Astrocyte (in vitro differentiated cells and primary cell): ENCODE measurements at regions not wholly inside any gene's neighbourhood (a gene's known extent, or its start where the extent isn't known, plus 50 kb on each side); places are given as distances from the start of the nearest gene placed in this dataset.

Experiments
- DNase-seq: peaks from one replicate; pipeline ENCODE4 v3.0.0-alpha.2; 2010; ENCODE audit warnings: low read depth
- FAIRE-seq: peaks from 2 replicates; lab custom pipeline; 2011; peaks lifted over from hg19 to GRCh38; lab: Jason Lieb, UNC
- H2AFZ ChIP-seq: 2 replicates; pipeline ENCODE4 v1.6.0; 2012; ENCODE audit warnings: low read depth, low read length, inconsistent platforms
- H3K27ac ChIP-seq: 2 replicates; pipeline ENCODE4 v1.5.1; 2011; ENCODE audit warnings: low read depth, low read length, inconsistent platforms
- H3K27me3 ChIP-seq: 2 replicates; pipeline ENCODE4 v1.6.0; 2011; ENCODE audit warnings: low read length, inconsistent platforms; ENCODE audit not compliant: insufficient read depth
- H3K36me3 ChIP-seq: 2 replicates; pipeline ENCODE4 v1.5.1; 2011; ENCODE audit warnings: low read length, inconsistent platforms; ENCODE audit not compliant: insufficient read depth
- H3K4me1 ChIP-seq: 2 replicates; pipeline ENCODE4 v1.5.1; 2011; ENCODE audit warnings: low read length, inconsistent platforms; ENCODE audit not compliant: insufficient read depth
- H3K4me2 ChIP-seq: 2 replicates; pipeline ENCODE4 v1.6.0; 2012; ENCODE audit warnings: low read length, inconsistent platforms
- H3K4me3 ChIP-seq: 2 replicates; pipeline ENCODE4 v1.5.1; 2011; ENCODE audit warnings: low read depth, mild to moderate bottlenecking, low read length, inconsistent platforms; ENCODE audit not compliant: insufficient read depth
- H3K79me2 ChIP-seq: 2 replicates; pipeline ENCODE4 v1.6.0; 2012; ENCODE audit warnings: mild to moderate bottlenecking, low read length, inconsistent platforms; ENCODE audit not compliant: insufficient read depth
- H3K9ac ChIP-seq: 2 replicates; pipeline ENCODE4 v1.6.0; 2012; ENCODE audit warnings: mild to moderate bottlenecking, low read length, inconsistent platforms
- H3K9me3 ChIP-seq: 2 replicates; pipeline ENCODE4 v1.5.1; 2012; ENCODE audit warnings: low read depth, mild to moderate bottlenecking, low read length, inconsistent platforms; ENCODE audit not compliant: insufficient read depth
- H4K20me1 ChIP-seq: 2 replicates; pipeline ENCODE4 v1.6.0; 2012; ENCODE audit warnings: low read length, inconsistent platforms; ENCODE audit not compliant: insufficient read depth
- H3K27ac Mint-ChIP-seq: one replicate; pipeline ENCODE4 v1.8.0; 2021; ENCODE audit warnings: mild to moderate bottlenecking, mixed read lengths; ENCODE audit not compliant: unreplicated experiment
- H3K27me3 Mint-ChIP-seq: one replicate; pipeline ENCODE4 v1.8.0; 2021; ENCODE audit warnings: low read depth, mixed read lengths; ENCODE audit not compliant: unreplicated experiment
- H3K36me3 Mint-ChIP-seq: one replicate; pipeline ENCODE4 v1.8.0; 2021; ENCODE audit warnings: low read depth, mixed read lengths; ENCODE audit not compliant: unreplicated experiment
- H3K4me1 Mint-ChIP-seq: one replicate; pipeline ENCODE4 v1.8.0; 2021; ENCODE audit warnings: low read depth, mixed read lengths; ENCODE audit not compliant: unreplicated experiment
- H3K4me3 Mint-ChIP-seq: one replicate; pipeline ENCODE4 v1.8.0; 2021; ENCODE audit warnings: mild to moderate bottlenecking, moderate library complexity, mixed read lengths; ENCODE audit not compliant: unreplicated experiment
- H3K9me3 Mint-ChIP-seq: one replicate; pipeline ENCODE4 v1.8.0; 2021; ENCODE audit warnings: mild to moderate bottlenecking, mixed read lengths; ENCODE audit not compliant: unreplicated experiment
- CTCF ChIP-seq: IDR thresholded peaks from 2 replicates; pipeline ENCODE4 v1.5.1; 2011; ENCODE audit warnings: low read depth, mild to moderate bottlenecking, inconsistent platforms, low read length, moderate library complexity; ENCODE audit not compliant: insufficient read depth
- EZH2 ChIP-seq: IDR thresholded peaks from 2 replicates; pipeline ENCODE4 v1.6.1; 2012; ENCODE audit warnings: mild to moderate bottlenecking, low read length, inconsistent platforms; ENCODE audit not compliant: insufficient read depth

- no peak overlapping the region for H3K4me3 ChIP-seq
- TF ChIP-seq EZH2, result no peak
- no peak for TF ChIP-seq CTCF
- H3K27ac ChIP-seq, result no peak overlapping the region
- no peak for DNase-seq
- Mint-ChIP-seq H3K4me3 (no peak overlapping the region), H3K9me3 (peaks cover 6% of the 10 kb centered on the region), H3K27me3 (peaks cover 3% of the 10 kb centered on the region), H3K36me3 (no peaks in the 10 kb centered on the region), H3K4me1 (peaks cover 7% of the 10 kb centered on the region), H3K27ac (no peak overlapping the region)
- H4K20me1 ChIP-seq, result no peaks in the 10 kb centered on the region
- no peaks in the 10 kb centered on the region for H3K27me3 ChIP-seq
- no peak for FAIRE-seq
- H3K9me3 ChIP-seq, result no peaks in the 10 kb centered on the region
- H3K36me3 ChIP-seq, result no peaks in the 10 kb centered on the region
- H3K4me2 ChIP-seq, result no peak overlapping the region
- H3K79me2 ChIP-seq, result no peaks in the 10 kb centered on the region
- H3K4me1 ChIP-seq, result no peaks in the 10 kb centered on the region
- no peak overlapping the region for H2AFZ ChIP-seq
- no peak overlapping the region for H3K9ac ChIP-seq
These were observed 163.6 kb downstream of the C1D start for GRCh38 chr2:67899187-67899586.

GRCh38 chr2:67900826-67901225 lies 162.0 kb downstream of the C1D start:
- H3K27ac ChIP-seq, result no peak overlapping the region
- no peaks in the 10 kb centered on the region for H3K36me3 ChIP-seq
- H3K4me3 Mint-ChIP-seq, result no peak overlapping the region
- H4K20me1 ChIP-seq, result no peaks in the 10 kb centered on the region
- H3K9me3 ChIP-seq, result no peaks in the 10 kb centered on the region
- TF ChIP-seq EZH2 (no peak), CTCF (no peak)
- H3K36me3 Mint-ChIP-seq, result no peaks in the 10 kb centered on the region
- H3K27me3 Mint-ChIP-seq, result peaks cover 5% of the 10 kb centered on the region
- DNase-seq, result no peak
- H3K27ac Mint-ChIP-seq, result no peak overlapping the region
- peaks cover 6% of the 10 kb centered on the region for H3K9me3 Mint-ChIP-seq
- H3K79me2 ChIP-seq, result no peaks in the 10 kb centered on the region
- no peak overlapping the region for H3K4me3 ChIP-seq
- FAIRE-seq, result no peak
- H3K4me1 Mint-ChIP-seq, result peaks cover 1% of the 10 kb centered on the region
- H3K4me2 ChIP-seq, result no peak overlapping the region
- H3K9ac ChIP-seq, result no peak overlapping the region
- no peaks in the 10 kb centered on the region for H3K27me3 ChIP-seq
- no peaks in the 10 kb centered on the region for H3K4me1 ChIP-seq
- no peak overlapping the region for H2AFZ ChIP-seq

- Histone ChIP-seq H3K4me2 (no peak overlapping the region), H4K20me1 (no peaks in the 10 kb centered on the region), H3K9me3 (no peaks in the 10 kb centered on the region), H3K36me3 (no peaks in the 10 kb centered on the region), H2AFZ (no peak overlapping the region), H3K4me1 (no peaks in the 10 kb centered on the region), H3K9ac (no peak overlapping the region), H3K27ac (no peak overlapping the region), H3K27me3 (no peaks in the 10 kb centered on the region), H3K4me3 (no peak overlapping the region), H3K79me2 (no peaks in the 10 kb centered on the region)
- FAIRE-seq, result no peak
- Mint-ChIP-seq H3K4me3 (no peak overlapping the region), H3K9me3 (peaks cover 4% of the 10 kb centered on the region), H3K4me1 (no peaks in the 10 kb centered on the region), H3K27me3 (peaks cover 2% of the 10 kb centered on the region), H3K27ac (no peak overlapping the region), H3K36me3 (no peaks in the 10 kb centered on the region)
- TF ChIP-seq EZH2 (no peak), CTCF (no peak)
- no peak for DNase-seq
These were observed 158.2 kb downstream of the C1D start for GRCh38 chr2:67904566-67904965.
